ENCODE measurements at regions not wholly inside any gene's neighbourhood (a gene's known extent, or its start where the extent isn't known, plus 50 kb on each side); places are given as distances from the start of the nearest gene placed in this dataset.

- no peak for DNase-seq
Measured at GRCh38 chr14:87497301-87497700, 495.7 kb downstream of the GALC start.

- DNase-seq: no peak
Measured at GRCh38 chr14:87494010-87494409, 499.0 kb downstream of the GALC start.

GRCh38 chr14:87492561-87492960 lies 500.4 kb downstream of the GALC start:
- DNase-seq: no peak

- DNase-seq: no peak
Measured at GRCh38 chr14:87491816-87492215, 501.2 kb downstream of the GALC start.

- DNase-seq: no peak
Measured at GRCh38 chr14:87489196-87489819, 503.7 kb downstream of the GALC start.

GRCh38 chr14:87483271-87484260 lies 509.4 kb downstream of the GALC start:
- DNase-seq: no peak

- DNase-seq: no peak
Measured at GRCh38 chr14:87468531-87468930, 524.5 kb downstream of the GALC start.

GRCh38 chr14:87467578-87467977 lies 525.4 kb downstream of the GALC start:
- no peak for DNase-seq

GRCh38 chr14:87465770-87466169 lies 527.2 kb downstream of the GALC start:
- DNase-seq: no peak

GRCh38 chr14:87461704-87462103 lies 531.3 kb downstream of the GALC start:
- no peak for DNase-seq

GRCh38 chr14:87457720-87458119 lies 535.3 kb downstream of the GALC start:
- no peak for DNase-seq

- DNase-seq: no peak
Measured at GRCh38 chr14:87450193-87450592, 542.8 kb downstream of the GALC start.

GRCh38 chr14:87449016-87449415 lies 544.0 kb downstream of the GALC start:
- DNase-seq: no peak

- DNase-seq: no peak
Measured at GRCh38 chr14:87443787-87444186, 549.2 kb downstream of the GALC start.

- DNase-seq: no peak
Measured at GRCh38 chr14:87443039-87443438, 549.9 kb downstream of the GALC start.

GRCh38 chr14:87437158-87437557 lies 555.8 kb downstream of the GALC start:
- no peak for DNase-seq

- no peak for DNase-seq
Measured at GRCh38 chr14:87434680-87435079, 558.3 kb downstream of the GALC start.

GRCh38 chr14:87434011-87434410 lies 559.0 kb downstream of the GALC start:
- DNase-seq: no peak

- no peak for DNase-seq
Measured at GRCh38 chr14:87432698-87433097, 560.3 kb downstream of the GALC start.

GRCh38 chr14:87430810-87431209 lies 562.2 kb downstream of the GALC start:
- DNase-seq: no peak

GRCh38 chr14:87430214-87430613 lies 562.8 kb downstream of the GALC start:
- no peak for DNase-seq

GRCh38 chr14:87419925-87420324 lies 573.1 kb downstream of the GALC start:
- DNase-seq: no peak

GRCh38 chr14:87411370-87411769 lies 581.6 kb downstream of the GALC start:
- no peak for DNase-seq

GRCh38 chr14:87409393-87409792 lies 583.6 kb downstream of the GALC start:
- no peak for DNase-seq

Measured in stimulated activated CD8-positive, alpha-beta memory T cell treated with anti-CD3 and anti-CD28 coated beads, Interleukin-4, amount 100 ng/mL, for 48 hours (primary cell).